ENCODE measurements at regions not wholly inside any gene's neighbourhood (a gene's known extent, or its start where the extent isn't known, plus 50 kb on each side); places are given as distances from the start of the nearest gene placed in this dataset.

DNA sequence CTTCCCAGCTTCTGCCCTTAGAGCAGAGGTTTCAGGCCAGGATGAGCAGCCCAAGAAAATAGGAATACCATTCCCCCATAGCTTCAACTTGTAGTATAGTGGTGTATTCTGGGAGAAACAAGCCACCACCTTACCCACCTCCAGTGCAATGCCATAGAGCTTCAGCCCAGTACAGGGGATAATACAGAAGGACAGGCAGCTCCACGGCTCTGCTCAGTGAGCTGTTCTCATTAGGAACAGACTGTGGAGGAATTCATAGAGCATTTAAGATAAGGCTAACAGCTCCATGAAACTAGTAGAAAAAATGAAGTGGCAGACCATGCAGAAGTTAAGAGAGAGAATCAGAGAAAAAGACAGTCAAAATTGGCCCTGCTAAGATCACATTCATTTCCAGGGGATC is 294.7 kb upstream of the POGK start:
- TF ChIP-seq POLR2A (IDR thresholded peaks at IDR 0.05) (no peak), CTCF (IDR thresholded peaks at IDR 0.05 in 8 of 11, conservative IDR thresholded peaks at IDR 0.05 in 3 of 11) (no peak), POLR2AphosphoS5 (IDR thresholded peaks at IDR 0.05) (no peak)
